K562 (cell line): ENCODE measurements at regions not wholly inside any gene's neighbourhood (a gene's known extent, or its start where the extent isn't known, plus 50 kb on each side); places are given as distances from the start of the nearest gene placed in this dataset.

Experiments
- ATAC-seq: fragments of 200-7000 bp; cut with Tn5 transposase; 3 replicates; pipeline ENCODE4 v1.9.1; 2020; ENCODE audit warnings: moderate library complexity
- BruUV-seq: library from RNA; stranded (reverse); fragments of 400-500 nt; replicated peaks from 2 replicates; lab custom pipeline; 2021; lab: Mats Ljungman, UMichigan
- CTCF ChIA-PET: fragments of 300-600 bp; formaldehyde crosslinking; extraction: SDS; loops from one replicate; lab custom pipeline; 2021; ENCODE audit warnings: low intra/inter-chr PET ratio; lab: Yijun Ruan, JAX
- POLR2A ChIA-PET: fragments of 300-600, 350-650 bp; sonication (Branson Sonifier 250); formaldehyde crosslinking; extraction: SDS; loops from one replicate; lab custom pipeline; 2021; ENCODE audit warnings: antibody characterized with exemption, inconsistent platforms; lab: Yijun Ruan, JAX
- DNase-seq, 4 experiments: peaks; one replicate each; pipeline versions ENCODE4 v3.0.0 to v3.0.0-alpha.2; 2011 to 2018; ENCODE audit warnings: low spot score in 3 of 4, mixed read lengths in 3 of 4; ENCODE audit errors: extremely low read depth in 1 of 4
- FAIRE-seq: peaks from 2 replicates; lab custom pipeline; 2011; peaks lifted over from hg19 to GRCh38; lab: Jason Lieb, UNC
- H2AFZ ChIP-seq: 2 replicates; pipeline ENCODE4 v1.6.0; 2011; ENCODE audit warnings: low read depth, low read length, control low read depth, inconsistent platforms
- H3K27ac ChIP-seq: fragments of 200-600 bp; 3 replicates; pipeline ENCODE4 v1.8.0; 2011; ENCODE audit warnings: low read depth, mild to moderate bottlenecking, control low read depth, inconsistent platforms, low read length, moderate library complexity, mixed read lengths; ENCODE audit errors: extremely low read depth
- H3K27me3 ChIP-seq, 2 experiments: fragments of 300-600 bp in 1 of 2; 2 replicates in 1 of 2; 3 replicates in 1 of 2; pipeline versions ENCODE4 v1.6.0 to v1.8.0; 2011; ENCODE audit warnings: inconsistent platforms in 2 of 2, low read length in 2 of 2, mild to moderate bottlenecking in 1 of 2, mixed read lengths in 1 of 2, moderate library complexity in 1 of 2; ENCODE audit not compliant: control insufficient read depth in 2 of 2, insufficient read depth in 2 of 2
- H3K36me3 ChIP-seq: fragments of 300-600 bp; 3 replicates; pipeline ENCODE4 v1.8.0; 2011; ENCODE audit warnings: mild to moderate bottlenecking, low read length, inconsistent platforms; ENCODE audit not compliant: control insufficient read depth, insufficient read depth
- H3K4me1 ChIP-seq, 2 experiments: fragments of 200-600 bp in 1 of 2; replicated peaks in 1 of 2; 2 replicates in 1 of 2; 3 replicates in 1 of 2; pipeline versions ENCODE4 v1.5.1 to v1.8.0; 2011; ENCODE audit warnings: inconsistent platforms in 2 of 2, low read length in 2 of 2, mild to moderate bottlenecking in 1 of 2, mixed read lengths in 1 of 2, moderate library complexity in 1 of 2; ENCODE audit not compliant: control insufficient read depth in 2 of 2, insufficient read depth in 2 of 2
- H3K4me2 ChIP-seq: 2 replicates; pipeline ENCODE4 v1.6.1; 2011; ENCODE audit warnings: low read length, control low read depth, inconsistent platforms, mixed read lengths; ENCODE audit not compliant: insufficient read depth
- H3K4me3 ChIP-seq: fragments of 200-600 bp; sonication (generic), shearing (Covaris generic); 2 replicates; pipeline ENCODE4 v1.5.1; 2016; ENCODE audit warnings: control low read depth, inconsistent platforms
- H3K79me2 ChIP-seq: fragments of 200-600 bp; 3 replicates; pipeline ENCODE4 v1.8.0; 2011; ENCODE audit warnings: low read length, inconsistent platforms; ENCODE audit not compliant: control insufficient read depth, insufficient read depth
- H3K9ac ChIP-seq, 2 experiments: 2 replicates each; pipeline versions ENCODE4 v1.6.0 to v1.6.1; 2011; ENCODE audit warnings: low read depth in 2 of 2, low read length in 2 of 2, control low read depth in 1 of 2, inconsistent platforms in 1 of 2, mild to moderate bottlenecking in 1 of 2, mixed read lengths in 1 of 2; ENCODE audit not compliant: insufficient read depth in 1 of 2
- H3K9me1 ChIP-seq: one replicate; pipeline ENCODE4 v1.6.0; 2011; ENCODE audit warnings: inconsistent platforms, mild to moderate bottlenecking, low read length, moderate library complexity; ENCODE audit not compliant: control insufficient read depth, insufficient read depth
- H3K9me3 ChIP-seq: replicated peaks from 2 replicates; pipeline ENCODE4 v1.5.1; 2011; ENCODE audit warnings: low read depth, low read length, inconsistent platforms; ENCODE audit not compliant: control insufficient read depth, insufficient read depth
- H4K20me1 ChIP-seq: replicated peaks from 2 replicates; pipeline ENCODE4 v1.6.1; 2011; ENCODE audit warnings: low read length, inconsistent platforms, mixed read lengths; ENCODE audit not compliant: control insufficient read depth, insufficient read depth
- CHCHD3 ChIP-seq: fragments of 250-450 bp; sonication (Bioruptor Pico); IDR thresholded peaks from 2 replicates; pipeline ENCODE4 v2.1.2; 2022; ENCODE audit warnings: mild to moderate bottlenecking
- FOS ChIP-seq: IDR thresholded peaks from 3 replicates; pipeline ENCODE4 v1.6.1; 2011; ENCODE audit not compliant: insufficient read length; ENCODE audit errors: extremely low read depth
- PRPF4 ChIP-seq: fragments of 200-400 bp; formaldehyde crosslinking; IDR thresholded peaks from one replicate; pipeline ENCODE4 v1.6.1; 2017; ENCODE audit warnings: low read length, low read depth, mild to moderate bottlenecking; ENCODE audit not compliant: insufficient read depth, poor library complexity, severe bottlenecking
- PTRF ChIP-seq: fragments of 450-650 bp; IDR thresholded peaks from 2 replicates; pipeline ENCODE4 v1.6.1; 2016; ENCODE audit warnings: mild to moderate bottlenecking, missing genetic modification characterization, missing compliant biosample characterization
- RREB1 ChIP-seq: fragments of 250-450 bp; sonication (Bioruptor Pico); IDR thresholded peaks from 2 replicates; pipeline ENCODE4 v1.4.0; 2020
- SRSF7 ChIP-seq: fragments of 200-400 bp; formaldehyde crosslinking; optimal IDR thresholded peaks from 2 replicates; pipeline ENCODE3; 2017; ENCODE audit warnings: mild to moderate bottlenecking, low read depth, low read length
- XRCC4 ChIP-seq: IDR thresholded peaks from one replicate; pipeline ENCODE4 v1.6.1; 2011; ENCODE audit not compliant: insufficient read depth, insufficient read length; ENCODE audit errors: extremely low read depth
- ZNF263 ChIP-seq: sonication (generic); formaldehyde crosslinking; IDR thresholded peaks from 2 replicates; pipeline ENCODE4 v1.8.0; 2022; ENCODE audit warnings: mild to moderate bottlenecking, missing genetic modification reagents, borderline replicate concordance
- ZNF77 ChIP-seq: fragments of 250-450 bp; sonication (Bioruptor Pico); IDR thresholded peaks from 2 replicates; pipeline ENCODE4 v1.5.0; 2020
- WGBS: fragments of 100-300 bp; shearing (Covaris generic); methylation state at CpG from one replicate; pipeline ENCODE4 v1.1.6; 2016; ENCODE audit warnings: low coverage, mixed read lengths; ENCODE audit not compliant: insufficient coverage; ENCODE audit errors: missing lambda C conversion rate; 5-methylcytosine and 5-hydroxymethylcytosine counted together
- in situ Hi-C: fragments of 300-500 bp; cut with MboI; formaldehyde crosslinking; loops from 4 replicates; pipeline ENCODE4 v1.15.0; 2018; ENCODE audit warnings: inconsistent platforms, mixed read lengths
- intact Hi-C: fragments of 100-400 bp; cut with micrococcal nuclease; formaldehyde crosslinking; loops from 2 replicates; pipeline ENCODE4 v1.14.2; 2022
- TF ChIP-seq, protein P1 (sequence below): fragments of 450-650 bp; IDR thresholded peaks from 2 replicates; pipeline ENCODE4 v1.6.1; 2017; ENCODE audit warnings: mild to moderate bottlenecking, moderate library complexity
- TF ChIP-seq, protein P2 (sequence below): sonication (generic); formaldehyde crosslinking; IDR thresholded peaks from 2 replicates; pipeline ENCODE4 v1.8.0; 2023; ENCODE audit warnings: mild to moderate bottlenecking, missing genetic modification reagents
- TF ChIP-seq, protein P3 (sequence below), 2 experiments: fragments of 450-650 bp in 1 of 2; sonication (generic) in 1 of 2; formaldehyde crosslinking in 1 of 2; IDR thresholded peaks in 1 of 2; conservative IDR thresholded peaks in 1 of 2; 2 replicates each; pipeline versions ENCODE4 v1.6.1 to v1.8.1; 2016 to 2023; ENCODE audit warnings: mild to moderate bottlenecking in 2 of 2, moderate library complexity in 2 of 2, inconsistent platforms in 1 of 2, missing genetic modification reagents in 1 of 2

- TF ChIP-seq ZNF77 (CRISPR knock-in tag): no peak
Observed at GRCh38 chr14:101058571-101058970, 155.0 kb upstream of the RTL1 start (continued).

DNA sequence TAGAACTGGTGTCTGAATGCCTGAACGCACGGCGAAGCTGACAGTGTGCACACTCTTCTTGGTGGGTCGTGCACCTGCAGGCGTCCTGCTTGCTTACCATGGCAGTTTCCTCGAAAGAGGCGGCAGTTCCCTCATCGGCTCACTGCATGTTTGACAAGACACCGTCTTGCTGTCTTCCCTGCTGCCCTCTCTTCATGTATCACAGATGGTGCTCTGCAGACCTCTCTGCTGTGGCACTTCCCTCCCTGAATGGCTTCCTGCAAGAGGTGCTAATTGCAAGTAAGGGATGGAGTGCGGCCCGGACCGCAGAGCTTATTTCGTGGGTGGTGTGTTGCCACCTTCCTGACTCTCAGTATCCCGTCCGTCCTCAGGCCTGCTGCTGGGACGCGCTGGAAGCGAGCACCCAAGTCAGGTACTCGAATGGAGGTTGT lies 156.7 kb upstream of the RTL1 start:
- POLR2A ChIA-PET: no interaction called here
- 18% methylated on average over 13 of the region's 19 CpGs for WGBS
- DNase-seq: no peak
- TF ChIP-seq RREB1 (CRISPR knock-in tag): no peak
- TF ChIP-seq PRPF4: no peak
- no peak for TF ChIP-seq FOS
- no peak for TF ChIP-seq PTRF (tag)
- TF ChIP-seq ZNF263: no peak
- TF ChIP-seq, protein P1, sequence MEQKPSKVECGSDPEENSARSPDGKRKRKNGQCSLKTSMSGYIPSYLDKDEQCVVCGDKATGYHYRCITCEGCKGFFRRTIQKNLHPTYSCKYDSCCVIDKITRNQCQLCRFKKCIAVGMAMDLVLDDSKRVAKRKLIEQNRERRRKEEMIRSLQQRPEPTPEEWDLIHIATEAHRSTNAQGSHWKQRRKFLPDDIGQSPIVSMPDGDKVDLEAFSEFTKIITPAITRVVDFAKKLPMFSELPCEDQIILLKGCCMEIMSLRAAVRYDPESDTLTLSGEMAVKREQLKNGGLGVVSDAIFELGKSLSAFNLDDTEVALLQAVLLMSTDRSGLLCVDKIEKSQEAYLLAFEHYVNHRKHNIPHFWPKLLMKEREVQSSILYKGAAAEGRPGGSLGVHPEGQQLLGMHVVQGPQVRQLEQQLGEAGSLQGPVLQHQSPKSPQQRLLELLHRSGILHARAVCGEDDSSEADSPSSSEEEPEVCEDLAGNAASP: no peak
- TF ChIP-seq SRSF7: no peak
- TF ChIP-seq XRCC4: no peak
- no peak for TF ChIP-seq CHCHD3 (CRISPR knock-in tag)
- TF ChIP-seq, protein P2, sequence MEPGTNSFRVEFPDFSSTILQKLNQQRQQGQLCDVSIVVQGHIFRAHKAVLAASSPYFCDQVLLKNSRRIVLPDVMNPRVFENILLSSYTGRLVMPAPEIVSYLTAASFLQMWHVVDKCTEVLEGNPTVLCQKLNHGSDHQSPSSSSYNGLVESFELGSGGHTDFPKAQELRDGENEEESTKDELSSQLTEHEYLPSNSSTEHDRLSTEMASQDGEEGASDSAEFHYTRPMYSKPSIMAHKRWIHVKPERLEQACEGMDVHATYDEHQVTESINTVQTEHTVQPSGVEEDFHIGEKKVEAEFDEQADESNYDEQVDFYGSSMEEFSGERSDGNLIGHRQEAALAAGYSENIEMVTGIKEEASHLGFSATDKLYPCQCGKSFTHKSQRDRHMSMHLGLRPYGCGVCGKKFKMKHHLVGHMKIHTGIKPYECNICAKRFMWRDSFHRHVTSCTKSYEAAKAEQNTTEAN: no peak
- TF ChIP-seq, protein P3, sequence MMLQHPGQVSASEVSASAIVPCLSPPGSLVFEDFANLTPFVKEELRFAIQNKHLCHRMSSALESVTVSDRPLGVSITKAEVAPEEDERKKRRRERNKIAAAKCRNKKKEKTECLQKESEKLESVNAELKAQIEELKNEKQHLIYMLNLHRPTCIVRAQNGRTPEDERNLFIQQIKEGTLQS (IDR thresholded peaks at IDR 0.05): no peak
- TF ChIP-seq, protein P3 (CRISPR knock-in tag; conservative IDR thresholded peaks at IDR 0.05): no peak

More for the DNA sequence above, 156.7 kb upstream of the RTL1 start:
- BruUV-seq: no TSS peak
- H3K4me3 ChIP-seq: no peak overlapping the region
- CTCF ChIA-PET: no interaction called here
- H3K9me3 ChIP-seq: no peaks in the 10 kb centered on the region
- no peaks in the 10 kb centered on the region for H3K79me2 ChIP-seq
- H3K9me1 ChIP-seq: no peaks in the 10 kb centered on the region
- FAIRE-seq (no peak), ATAC-seq (no peak)
- no peak overlapping the region for H3K9ac ChIP-seq
- H2AFZ ChIP-seq: no peak overlapping the region
- H3K27ac ChIP-seq: no peak overlapping the region
- H3K4me2 ChIP-seq: no peak overlapping the region
- no peaks in the 10 kb centered on the region for H4K20me1 ChIP-seq
- in situ Hi-C loops: no loop called here
- intact Hi-C loops: no loop called here
- no peaks in the 10 kb centered on the region for H3K36me3 ChIP-seq
- H3K27me3 ChIP-seq: peaks cover 0 to 24% of the 10 kb centered on the region in 2 experiments; a peak in 2 of 5 replicates
- H3K4me1 ChIP-seq: no peaks in the 10 kb centered on the region
